ENCODE measurements at regions not wholly inside any gene's neighbourhood (a gene's known extent, or its start where the extent isn't known, plus 50 kb on each side); places are given as distances from the start of the nearest gene placed in this dataset.

DNA sequence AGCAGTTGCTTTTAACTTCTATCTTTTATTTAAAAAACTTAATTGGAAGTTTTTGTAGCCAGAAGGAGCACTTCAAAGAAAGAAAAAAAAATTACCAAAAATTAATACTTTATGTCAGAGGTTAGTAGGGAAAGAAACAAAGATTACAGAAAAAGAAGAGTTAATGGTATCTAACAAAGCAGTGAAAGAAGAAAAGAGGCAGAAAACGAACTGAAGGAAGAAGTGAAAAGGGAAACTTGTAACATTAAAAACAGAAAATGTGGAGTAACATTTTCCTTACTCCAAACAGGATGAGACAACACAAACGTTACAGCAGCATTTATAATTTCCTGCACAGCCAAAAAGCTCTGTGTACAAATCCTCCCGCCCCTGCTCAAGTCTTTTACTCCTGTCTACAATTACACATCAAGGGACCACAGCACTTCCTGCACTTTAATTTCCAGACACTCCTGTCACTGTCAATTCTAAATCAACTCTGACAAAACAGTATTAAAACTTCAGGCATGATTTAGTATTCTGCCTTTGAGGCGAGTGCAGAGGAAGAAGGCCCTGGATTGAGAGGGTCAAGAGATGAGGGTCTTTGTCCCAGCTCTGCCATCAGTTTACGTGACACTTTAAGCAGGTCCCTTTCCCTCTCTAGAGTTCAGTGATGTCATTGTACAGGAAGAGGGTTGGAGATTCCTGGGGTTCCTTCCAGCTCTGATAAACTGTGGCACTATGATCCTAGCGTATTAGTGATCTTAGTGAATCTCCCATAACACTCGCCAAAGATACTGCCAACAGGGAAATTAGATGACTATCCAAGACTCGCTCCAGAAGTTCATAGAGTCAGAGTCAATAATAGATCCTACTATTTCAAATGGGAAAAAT lies 53.2 kb upstream of the LSM14A start:
- H3K27ac Mint-ChIP-seq: no peak overlapping the region
- peaks cover 8% of the 10 kb centered on the region for H3K4me1 Mint-ChIP-seq (ENCODE audit: low read depth)
- H3K9me3 Mint-ChIP-seq: no peaks in the 10 kb centered on the region
- no peak overlapping the region for H3K4me3 Mint-ChIP-seq
- no peaks in the 10 kb centered on the region for H3K36me3 Mint-ChIP-seq (ENCODE audit: low read depth)
- H3K27me3 Mint-ChIP-seq (ENCODE audit: low read depth): peaks cover 7% of the 10 kb centered on the region

DNA sequence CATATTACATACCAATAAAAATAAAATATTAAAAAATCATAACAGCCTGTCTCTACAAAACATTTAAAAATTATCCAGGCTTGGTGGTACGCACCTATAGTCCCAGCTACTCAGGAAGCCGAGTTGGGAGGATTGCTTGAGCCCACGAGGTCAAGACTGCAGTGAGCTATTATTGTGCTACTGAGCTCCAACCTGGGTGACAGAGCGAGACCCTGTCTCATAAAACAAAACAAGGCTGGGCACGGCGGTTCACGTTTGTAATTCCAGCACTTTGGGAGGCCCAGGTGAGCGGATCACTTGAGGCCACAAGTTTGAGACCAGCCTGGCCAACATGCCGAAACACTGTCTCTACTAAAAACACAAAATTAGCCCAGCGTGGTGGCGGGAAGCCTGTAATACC lies 52.2 kb upstream of the LSM14A start:
- H3K36me3 Mint-ChIP-seq (ENCODE audit: low read depth): no peaks in the 10 kb centered on the region
- peaks cover 8% of the 10 kb centered on the region for H3K4me1 Mint-ChIP-seq (ENCODE audit: low read depth)
- no peaks in the 10 kb centered on the region for H3K9me3 Mint-ChIP-seq
- H3K27ac Mint-ChIP-seq: no peak overlapping the region
- no peak overlapping the region for H3K4me3 Mint-ChIP-seq
- peaks cover 7% of the 10 kb centered on the region for H3K27me3 Mint-ChIP-seq (ENCODE audit: low read depth)

DNA sequence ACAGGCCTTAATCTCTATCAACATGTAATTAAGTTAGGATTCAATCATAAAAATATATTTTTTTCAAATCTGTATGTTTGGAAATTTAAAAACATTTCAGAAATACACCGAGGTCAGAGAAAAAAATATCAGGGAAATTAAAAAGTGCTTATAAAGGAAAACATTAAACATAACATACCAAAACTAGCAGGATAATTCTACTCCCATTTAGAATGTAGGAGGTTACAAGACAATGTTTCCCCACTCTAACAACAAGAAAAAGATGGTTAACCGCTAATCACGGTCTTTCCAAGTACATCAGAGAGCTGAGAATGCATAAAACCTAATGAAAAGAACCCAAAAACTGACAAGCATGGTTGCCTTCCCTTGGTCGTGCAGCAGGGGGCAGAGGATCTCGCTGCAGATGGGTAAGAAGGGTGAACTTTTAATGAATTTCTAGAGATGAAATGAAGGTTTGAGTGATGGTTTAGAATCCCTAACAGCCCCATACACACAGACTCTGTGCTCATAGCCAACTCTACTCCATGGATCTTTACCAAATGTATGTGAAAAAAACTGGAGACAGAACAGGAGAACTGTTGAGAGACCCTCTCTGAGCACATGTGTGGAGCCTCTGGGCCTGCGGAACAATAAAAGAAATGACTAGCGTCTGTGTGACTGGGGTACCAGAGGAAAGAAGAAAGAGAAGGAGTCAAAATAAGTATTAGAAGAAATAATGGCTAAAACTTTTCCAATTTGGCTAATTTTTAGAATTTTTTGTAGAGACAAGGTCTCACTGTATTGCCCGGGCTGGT lies 51.3 kb upstream of the LSM14A start:
- H3K4me1 Mint-ChIP-seq (ENCODE audit: low read depth): peaks cover 8% of the 10 kb centered on the region

More for the DNA sequence above, 51.3 kb upstream of the LSM14A start:
- peaks cover 4% of the 10 kb centered on the region for H3K27me3 Mint-ChIP-seq (ENCODE audit: low read depth)
- H3K27ac Mint-ChIP-seq: no peak overlapping the region
- H3K36me3 Mint-ChIP-seq (ENCODE audit: low read depth): no peaks in the 10 kb centered on the region
- no peak overlapping the region for H3K4me3 Mint-ChIP-seq
- no peaks in the 10 kb centered on the region for H3K9me3 Mint-ChIP-seq

Measured in T-helper 1 cell treated with Interleukin-12 subunit alpha and Interleukin-12 subunit beta and Interleukin-4 antibody, amounts not matched to agents 30 μg/mL and 1 μg/mL, for 36 hours (primary cell).